HL-60 (cell line): ENCODE measurements at regions not wholly inside any gene's neighbourhood (a gene's known extent, or its start where the extent isn't known, plus 50 kb on each side); places are given as distances from the start of the nearest gene placed in this dataset.

Experiments
- DNase-seq, 2 experiments: peaks; one replicate each; pipeline ENCODE4 v3.0.0-alpha.2; 2010 to 2020; ENCODE audit warnings: low read depth in 1 of 2, low spot score in 1 of 2
- H3K27ac ChIP-seq: fragments of 250-450 bp; sonication (Bioruptor Pico); replicated peaks from 2 replicates; pipeline ENCODE4 v1.5.1; 2020; ENCODE audit warnings: mild to moderate bottlenecking, moderate library complexity
- H3K27me3 ChIP-seq: fragments of 250-450 bp; sonication (Bioruptor Pico); 2 replicates; pipeline ENCODE4 v1.5.1; 2021; ENCODE audit warnings: mild to moderate bottlenecking, moderate library complexity; ENCODE audit not compliant: insufficient read depth, poor library complexity, severe bottlenecking
- H3K4me3 ChIP-seq: replicated peaks from 2 replicates; pipeline ENCODE4 v1.5.1; 2011; ENCODE audit warnings: mild to moderate bottlenecking, control low read depth, low read length; ENCODE audit not compliant: insufficient read depth
- CTCF ChIP-seq: IDR thresholded peaks from one replicate; pipeline ENCODE4 v1.5.1; 2011; ENCODE audit warnings: low read length, control low read depth, inconsistent platforms; ENCODE audit not compliant: insufficient read depth
- GABPA ChIP-seq: IDR thresholded peaks from 2 replicates; pipeline ENCODE4 v1.6.1; 2012; ENCODE audit warnings: low read depth
- POLR2AphosphoS5 ChIP-seq: IDR thresholded peaks from 2 replicates; pipeline ENCODE4 v1.6.1; 2012; ENCODE audit warnings: low read depth
- REST ChIP-seq: IDR thresholded peaks from 2 replicates; pipeline ENCODE4 v1.6.1; 2012; ENCODE audit warnings: low read depth; ENCODE audit not compliant: insufficient replicate concordance
- SPI1 ChIP-seq: IDR thresholded peaks from 2 replicates; pipeline ENCODE4 v1.6.1; 2012; ENCODE audit warnings: low read depth, mild to moderate bottlenecking, borderline replicate concordance

DNA sequence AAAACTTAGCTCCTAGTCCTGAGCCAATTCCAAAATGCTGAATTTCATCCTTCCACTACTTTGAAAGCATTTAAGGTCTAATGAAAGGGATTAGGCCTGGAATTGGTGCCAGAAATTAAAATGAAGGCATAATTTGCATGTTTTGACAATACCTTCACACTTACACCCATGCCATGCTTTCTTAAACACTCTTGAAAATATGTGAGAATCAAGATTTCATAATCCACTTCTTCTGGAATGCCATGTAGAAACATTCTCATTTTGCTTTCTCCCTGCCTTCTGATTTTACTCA lies 77.1 kb downstream of the ANKEF1 start:
- DNase-seq: no peak
- no peak for TF ChIP-seq REST
- no peak for TF ChIP-seq POLR2AphosphoS5
- TF ChIP-seq SPI1: no peak
- H3K4me3 ChIP-seq: no peak overlapping the region
- H3K27me3 ChIP-seq: no peaks in the 10 kb centered on the region
- no peak overlapping the region for H3K27ac ChIP-seq

DNA sequence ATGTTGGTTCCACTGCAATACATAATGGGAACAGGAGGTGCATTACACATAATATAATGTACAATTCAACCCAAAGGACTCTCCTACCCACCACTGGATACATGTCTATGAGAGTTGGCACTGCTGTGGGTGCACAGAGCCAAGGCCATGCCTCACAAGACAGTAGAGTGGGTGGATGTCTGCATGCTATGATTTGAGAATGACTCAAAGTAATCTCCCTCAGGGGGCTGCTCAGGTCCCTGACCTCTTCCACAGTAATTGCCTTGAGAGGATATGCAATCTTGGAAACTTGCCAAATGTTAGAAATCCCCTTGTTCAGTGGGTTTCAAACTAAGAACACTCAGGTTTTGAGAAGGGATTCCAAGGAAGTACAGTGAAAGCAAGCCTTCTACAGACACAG lies 79.0 kb downstream of the ANKEF1 start:
- no peak overlapping the region for H3K4me3 ChIP-seq
- no peaks in the 10 kb centered on the region for H3K27me3 ChIP-seq
- H3K27ac ChIP-seq: no peak overlapping the region
- DNase-seq: no peak
- TF ChIP-seq CTCF: no peak
- no peak for TF ChIP-seq GABPA
- TF ChIP-seq SPI1: no peak
- TF ChIP-seq POLR2AphosphoS5: no peak
- TF ChIP-seq REST: no peak

DNA sequence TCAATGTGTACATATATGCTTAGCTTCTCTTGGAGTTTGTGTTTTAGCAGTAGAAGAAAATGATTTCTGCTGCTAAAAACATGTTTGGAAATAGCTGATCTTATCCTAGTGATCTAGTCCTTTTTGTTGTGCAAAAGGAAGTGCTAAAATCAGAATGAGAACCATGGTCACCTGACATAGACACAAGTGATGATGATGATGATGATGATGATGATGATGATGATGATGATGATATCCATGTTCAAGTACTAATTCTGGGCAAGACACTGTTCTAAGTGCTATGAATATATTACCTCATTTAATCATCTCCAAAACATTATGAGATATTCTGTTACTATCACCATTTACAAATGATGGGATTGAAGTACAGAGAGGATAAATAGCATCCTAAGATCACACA lies 79.8 kb downstream of the ANKEF1 start:
- Histone ChIP-seq H3K4me3 (no peak overlapping the region), H3K27me3 (no peaks in the 10 kb centered on the region), H3K27ac (no peak overlapping the region)
- no peak for DNase-seq
- TF ChIP-seq CTCF (no peak), REST (no peak), POLR2AphosphoS5 (no peak), GABPA (no peak), SPI1 (no peak)

DNA sequence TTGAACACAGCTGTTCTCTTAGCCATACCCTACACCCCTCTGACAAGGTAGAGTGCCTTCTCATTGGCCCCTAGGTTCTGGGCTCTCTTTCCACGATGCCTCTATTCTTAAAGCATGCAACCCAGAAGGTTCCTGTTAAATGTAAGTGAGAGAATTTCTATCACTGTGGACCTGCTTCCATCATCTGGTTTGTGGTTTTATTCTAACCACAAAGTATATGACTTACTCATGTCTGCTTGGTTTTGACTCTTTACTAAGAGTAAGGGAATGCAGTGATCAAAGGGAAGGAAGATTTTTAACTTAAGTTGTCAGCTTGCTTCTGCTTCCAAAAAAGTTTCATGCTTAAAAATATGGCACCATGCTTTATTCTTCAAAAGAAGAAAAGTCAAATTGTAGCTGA lies 80.2 kb downstream of the ANKEF1 start:
- H3K4me3 ChIP-seq: no peak overlapping the region
- H3K27me3 ChIP-seq: no peaks in the 10 kb centered on the region
- no peak for DNase-seq
- TF ChIP-seq REST: no peak
- no peak for TF ChIP-seq CTCF
- no peak for TF ChIP-seq POLR2AphosphoS5
- no peak for TF ChIP-seq SPI1
- no peak for TF ChIP-seq GABPA
- H3K27ac ChIP-seq: no peak overlapping the region
